Renal cortical epithelial cell (primary cell): ENCODE measurements at regions not wholly inside any gene's neighbourhood (a gene's known extent, or its start where the extent isn't known, plus 50 kb on each side); places are given as distances from the start of the nearest gene placed in this dataset.

Source experiments
- DNase-seq: peaks from one replicate; pipeline ENCODE4 v3.0.0-alpha.2; 2011; ENCODE audit warnings: low read depth

DNA sequence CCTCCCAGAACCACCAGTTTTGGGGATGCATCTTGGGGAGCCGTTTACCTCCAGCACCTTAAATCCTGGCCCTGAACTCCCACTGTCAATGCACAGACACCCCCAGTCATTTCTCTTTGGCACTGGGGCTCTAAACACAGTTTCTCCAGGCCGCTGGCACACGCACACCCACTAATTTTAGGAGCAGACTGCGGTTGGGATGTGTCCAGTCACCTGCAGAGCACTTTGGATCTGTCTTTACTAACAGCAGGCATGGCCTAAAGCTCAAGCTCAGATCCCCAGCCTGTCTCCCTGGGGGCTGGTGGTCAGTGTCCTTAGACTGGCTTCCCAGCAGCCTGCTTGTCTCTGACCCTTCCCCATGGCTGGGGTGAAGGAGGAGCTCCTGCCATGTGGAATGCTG, 49.9 kb downstream of the SYNE3 start:
- DNase-seq: no peak

- DNase-seq: no peak
Observed at GRCh38 chr14:95465936-95466335, 50.5 kb downstream of the SYNE3 start.

- DNase-seq: no peak
Observed at GRCh38 chr14:95465358-95465757, 51.1 kb downstream of the SYNE3 start.

DNA sequence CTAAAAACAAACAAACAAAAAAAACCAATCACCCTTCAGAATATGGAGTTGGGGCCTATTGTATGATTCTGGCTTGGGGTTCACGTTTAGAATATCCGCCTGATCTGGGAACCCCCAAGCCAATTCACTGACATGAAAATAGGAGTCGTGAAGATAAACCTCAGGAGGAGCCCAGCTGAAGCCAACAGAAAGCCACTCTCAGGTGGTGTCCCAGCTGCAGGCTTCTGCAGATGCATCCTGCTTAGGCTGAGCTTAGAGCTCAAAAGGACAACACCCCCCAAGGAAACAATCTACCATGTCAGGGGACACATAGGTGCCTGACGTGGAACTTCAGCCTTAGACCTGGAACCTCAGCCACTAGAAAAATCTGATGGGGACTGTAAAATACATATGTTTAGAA, 51.9 kb downstream of the SYNE3 start:
- DNase-seq: no peak

GRCh38 chr14:95464103-95464502, 52.3 kb downstream of the SYNE3 start:
- no peak for DNase-seq

GRCh38 chr14:95463171-95463901, 53.1 kb downstream of the SYNE3 start:
- DNase-seq: no peak

DNA sequence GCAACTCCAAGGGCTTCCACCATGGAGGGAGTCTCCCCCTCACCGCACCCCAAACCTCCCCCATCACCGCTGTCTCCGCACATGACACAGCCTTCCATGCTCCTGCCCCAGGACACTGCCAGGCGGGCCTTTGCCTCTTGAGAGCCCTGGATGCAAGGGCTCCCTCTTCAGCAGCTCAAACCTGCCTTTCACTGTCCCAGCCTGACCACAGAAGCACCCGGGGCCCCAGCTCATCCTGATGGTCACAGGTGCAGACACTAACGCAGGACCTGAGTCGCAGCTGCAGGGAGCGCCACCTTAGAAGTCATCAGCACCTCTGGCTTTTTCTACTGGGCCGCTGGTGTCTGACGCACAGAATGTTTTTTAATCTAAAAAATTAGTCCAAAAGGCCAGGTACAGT, 54.0 kb downstream of the SYNE3 start:
- DNase-seq: no peak

GRCh38 chr14:95460647-95461478, 55.6 kb downstream of the SYNE3 start:
- peak; percentile 87 for DNase-seq

GRCh38 chr14:95458906-95459305, 57.5 kb downstream of the SYNE3 start:
- DNase-seq: no peak

GRCh38 chr14:95458459-95458858, 58.0 kb downstream of the SYNE3 start:
- no peak for DNase-seq

DNA sequence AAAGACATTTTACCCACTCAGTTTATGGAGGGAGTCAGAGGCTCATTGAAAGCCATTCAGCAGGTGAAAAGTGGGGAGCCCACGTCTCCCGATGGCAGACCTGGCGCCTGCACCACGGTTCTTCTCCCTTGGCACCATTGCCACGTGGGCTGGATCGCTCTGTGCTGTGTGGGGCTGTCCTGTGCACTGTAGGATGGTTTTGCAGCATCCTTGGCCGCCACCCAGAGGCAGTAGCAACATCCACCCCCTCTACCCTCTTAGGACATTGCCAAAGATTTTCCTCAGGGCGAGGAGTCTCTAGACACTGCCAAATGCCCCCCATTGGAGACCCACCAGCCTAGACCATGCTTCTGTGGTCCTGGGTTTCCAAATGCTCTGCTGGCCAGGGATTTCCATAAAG, 60.2 kb downstream of the SYNE3 start:
- no peak for DNase-seq

DNA sequence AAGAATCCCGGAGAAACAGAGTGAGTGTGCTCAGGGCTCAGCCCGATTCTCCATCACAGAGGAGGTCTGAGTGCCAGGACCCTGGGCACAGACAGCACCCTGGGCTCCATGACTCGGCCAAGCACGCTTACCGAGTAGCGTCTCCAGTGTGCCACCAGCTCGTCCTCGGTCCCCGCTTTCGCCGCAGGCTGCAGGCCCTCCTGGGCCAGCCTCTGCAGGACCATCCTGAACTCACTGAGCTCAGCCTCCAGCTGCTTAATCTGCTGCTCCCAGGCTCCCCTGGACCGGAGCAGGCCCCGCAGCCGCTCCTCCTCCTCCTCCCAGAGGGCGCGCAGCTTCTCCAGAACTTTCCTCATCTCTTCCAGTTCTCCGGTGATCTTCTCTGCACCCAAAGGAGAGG, 61.2 kb downstream of the SYNE3 start:
- DNase-seq: no peak

GRCh38 chr14:95453713-95453980, 62.8 kb downstream of the SYNE3 start:
- DNase-seq: no peak

DNA sequence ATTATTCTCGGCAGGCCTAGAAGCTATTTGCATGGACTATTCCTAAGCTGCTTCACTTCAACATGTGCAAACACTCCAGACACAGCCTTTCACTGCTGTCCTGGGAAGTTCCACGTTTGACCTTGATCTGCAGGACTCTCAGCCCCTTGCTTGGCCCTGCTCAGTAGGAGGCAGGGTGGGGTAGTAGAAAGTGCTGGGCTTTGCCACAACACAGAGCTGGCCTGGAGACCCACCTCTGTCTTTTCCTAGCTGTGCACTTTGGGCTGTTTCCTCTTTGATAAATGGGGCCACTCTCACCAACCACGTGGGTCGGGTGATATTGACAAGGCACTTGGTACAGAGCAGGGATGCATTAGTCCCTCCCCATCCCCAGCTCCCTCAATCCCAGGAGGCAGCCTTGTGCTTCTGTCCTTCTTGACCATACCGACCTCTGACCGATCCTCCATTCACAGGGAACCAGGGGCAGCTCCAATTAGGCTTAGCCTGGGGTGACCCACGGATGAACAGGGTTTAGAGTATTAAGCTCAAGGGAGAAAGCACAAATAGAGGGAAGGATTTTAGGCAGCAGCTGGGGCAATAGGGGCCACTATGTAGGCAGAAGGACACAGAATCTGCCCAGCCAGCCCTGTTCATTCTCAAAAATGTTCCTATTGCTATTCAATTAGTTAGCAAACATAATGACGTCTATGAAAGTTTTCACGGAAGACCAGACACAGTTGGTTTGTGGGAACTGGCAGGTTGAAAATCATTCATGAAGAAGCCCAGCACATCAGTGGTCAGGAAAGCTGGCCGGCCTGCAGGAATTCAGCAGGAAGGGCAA, 63.3 kb downstream of the SYNE3 start:
- peak; percentile 50 for DNase-seq

DNA sequence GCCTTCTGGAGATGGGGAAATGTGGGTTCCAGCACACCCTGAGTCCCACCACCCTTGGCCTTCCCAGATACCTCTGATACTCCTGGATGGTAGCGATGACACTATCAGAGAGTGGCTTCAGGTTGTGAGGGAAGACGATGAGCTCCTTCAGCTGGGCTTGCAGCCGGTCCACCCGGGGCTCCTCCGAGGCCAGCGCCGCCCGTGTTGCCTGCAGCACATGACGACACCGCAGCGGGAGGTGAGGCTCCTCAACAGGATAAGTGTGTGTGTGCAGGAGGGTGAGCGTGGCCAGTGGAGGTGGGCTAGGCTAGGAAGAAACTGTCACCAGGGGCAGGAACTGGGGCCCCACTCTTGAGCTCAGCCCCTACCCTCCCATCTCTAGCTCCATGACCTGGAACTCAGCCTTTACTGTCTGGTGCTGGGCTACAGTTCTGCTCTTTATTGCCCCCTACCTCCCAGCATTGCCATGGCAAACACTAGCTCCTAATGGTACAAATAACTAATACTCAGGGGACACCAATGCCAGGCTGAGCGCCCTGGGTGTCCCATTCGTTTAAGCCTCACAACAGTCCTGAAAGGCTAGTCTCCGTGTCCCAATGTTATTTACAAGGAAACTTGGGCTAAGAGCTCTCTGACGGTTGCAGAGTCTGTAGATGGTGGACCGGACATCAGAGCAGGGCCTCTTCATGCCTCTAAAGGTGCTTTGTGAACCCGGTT, 64.1 kb downstream of the SYNE3 start:
- no peak for DNase-seq

DNA sequence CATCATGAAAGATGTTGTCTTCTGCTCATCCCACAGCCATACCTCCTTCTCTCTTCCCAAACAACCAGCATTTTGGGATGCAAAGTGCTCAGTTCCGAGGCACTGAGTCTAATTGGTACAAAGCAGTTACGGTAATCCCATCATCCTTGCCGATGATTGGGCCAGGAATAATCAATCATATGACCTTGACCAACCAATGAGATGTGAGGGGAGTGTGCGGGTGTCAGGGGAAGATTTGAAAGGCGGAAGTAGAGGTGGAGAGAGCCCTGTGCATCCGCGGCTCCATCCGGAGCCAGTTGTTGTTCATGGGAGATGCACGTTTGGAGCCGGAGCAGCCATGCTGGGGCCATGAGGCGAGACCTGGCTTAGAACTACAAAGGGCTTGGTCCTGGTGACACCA, 67.3 kb downstream of the SYNE3 start:
- DNase-seq: no peak

GRCh38 chr14:95446470-95446869, 70.0 kb downstream of the SYNE3 start:
- no peak for DNase-seq

DNA sequence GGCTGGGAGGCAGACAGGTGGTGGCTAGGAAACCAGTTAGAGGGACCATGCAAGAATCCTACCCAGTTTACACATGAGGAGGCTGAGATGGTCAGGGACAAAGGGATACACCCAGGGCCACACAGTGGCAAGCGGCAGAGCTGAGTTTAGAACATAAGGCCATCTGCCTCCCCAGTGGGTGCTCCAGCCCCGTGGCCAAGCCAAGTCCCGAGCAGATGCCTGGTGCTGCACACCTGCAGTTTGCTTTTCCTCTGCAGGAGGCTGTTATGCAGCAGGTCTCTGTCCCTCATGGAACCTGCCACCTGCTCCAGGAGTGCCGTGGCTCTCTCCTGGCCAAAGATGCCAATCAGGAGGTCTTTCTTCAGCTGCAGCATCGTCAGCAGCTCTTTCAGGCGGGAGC, 70.8 kb downstream of the SYNE3 start:
- DNase-seq: no peak

DNA sequence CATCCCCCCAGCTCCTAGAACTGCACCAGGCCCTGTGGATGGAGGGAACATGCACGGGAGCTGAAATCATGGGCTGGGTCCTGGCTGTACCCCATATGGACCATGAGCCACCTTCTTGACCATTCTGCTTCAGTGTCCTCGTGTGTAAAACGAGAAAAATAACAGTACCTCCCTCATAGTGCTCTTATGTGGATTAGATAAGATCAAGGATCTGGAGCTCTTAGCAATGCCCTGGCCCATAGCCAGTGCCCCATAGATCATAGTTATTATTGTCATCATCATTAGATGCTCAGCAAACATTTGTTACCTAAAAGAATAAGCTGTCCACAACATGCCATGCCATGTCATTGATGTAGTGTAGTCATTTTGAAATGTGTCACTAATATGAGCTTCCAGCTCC, 71.3 kb downstream of the SYNE3 start:
- DNase-seq: no peak

GRCh38 chr14:95444132-95445129, 72.0 kb downstream of the SYNE3 start:
- DNase-seq: no peak

GRCh38 chr14:95442633-95443021, 73.8 kb downstream of the SYNE3 start:
- peak; percentile 65 for DNase-seq
